GM10248 (cell line): ENCODE measurements at regions not wholly inside any gene's neighbourhood (a gene's known extent, or its start where the extent isn't known, plus 50 kb on each side); places are given as distances from the start of the nearest gene placed in this dataset.
"Not testable (repeated sequence)": the region's sequence is repeated elsewhere in the genome, so short reads cannot be mapped to it uniquely, and the experiment has no call there.

ENCODE experiments used
- CTCF ChIA-PET: fragments of 300-600 bp; sonication (Branson Sonifier 250); formaldehyde crosslinking; extraction: SDS; loops from one replicate; lab custom pipeline; 2021; ENCODE audit warnings: antibody characterized with exemption; lab: Yijun Ruan, JAX
- POLR2A ChIA-PET: fragments of 350-650 bp; sonication (Branson Sonifier 250); formaldehyde crosslinking; extraction: SDS; loops from one replicate; lab custom pipeline; 2020; ENCODE audit warnings: antibody characterized with exemption; lab: Yijun Ruan, JAX
- DNase-seq: peaks from one replicate; pipeline ENCODE4 v3.0.0; 2012; ENCODE audit errors: extremely low spot score
- TF ChIP-seq, protein P1 (sequence below): IDR thresholded peaks from 2 replicates; pipeline ENCODE4 v1.5.1; 2012; ENCODE audit warnings: mild to moderate bottlenecking, low read depth; ENCODE audit errors: extremely low read depth, missing control alignments, control extremely low read depth

GRCh38 chr7:13745530-13745929 is 243.9 kb downstream of the ETV1 start:
- no peak for DNase-seq
- CTCF ChIA-PET = no interaction called here
- POLR2A ChIA-PET = no interaction called here
- TF ChIP-seq, protein P1, sequence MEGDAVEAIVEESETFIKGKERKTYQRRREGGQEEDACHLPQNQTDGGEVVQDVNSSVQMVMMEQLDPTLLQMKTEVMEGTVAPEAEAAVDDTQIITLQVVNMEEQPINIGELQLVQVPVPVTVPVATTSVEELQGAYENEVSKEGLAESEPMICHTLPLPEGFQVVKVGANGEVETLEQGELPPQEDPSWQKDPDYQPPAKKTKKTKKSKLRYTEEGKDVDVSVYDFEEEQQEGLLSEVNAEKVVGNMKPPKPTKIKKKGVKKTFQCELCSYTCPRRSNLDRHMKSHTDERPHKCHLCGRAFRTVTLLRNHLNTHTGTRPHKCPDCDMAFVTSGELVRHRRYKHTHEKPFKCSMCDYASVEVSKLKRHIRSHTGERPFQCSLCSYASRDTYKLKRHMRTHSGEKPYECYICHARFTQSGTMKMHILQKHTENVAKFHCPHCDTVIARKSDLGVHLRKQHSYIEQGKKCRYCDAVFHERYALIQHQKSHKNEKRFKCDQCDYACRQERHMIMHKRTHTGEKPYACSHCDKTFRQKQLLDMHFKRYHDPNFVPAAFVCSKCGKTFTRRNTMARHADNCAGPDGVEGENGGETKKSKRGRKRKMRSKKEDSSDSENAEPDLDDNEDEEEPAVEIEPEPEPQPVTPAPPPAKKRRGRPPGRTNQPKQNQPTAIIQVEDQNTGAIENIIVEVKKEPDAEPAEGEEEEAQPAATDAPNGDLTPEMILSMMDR = no peak

DNA sequence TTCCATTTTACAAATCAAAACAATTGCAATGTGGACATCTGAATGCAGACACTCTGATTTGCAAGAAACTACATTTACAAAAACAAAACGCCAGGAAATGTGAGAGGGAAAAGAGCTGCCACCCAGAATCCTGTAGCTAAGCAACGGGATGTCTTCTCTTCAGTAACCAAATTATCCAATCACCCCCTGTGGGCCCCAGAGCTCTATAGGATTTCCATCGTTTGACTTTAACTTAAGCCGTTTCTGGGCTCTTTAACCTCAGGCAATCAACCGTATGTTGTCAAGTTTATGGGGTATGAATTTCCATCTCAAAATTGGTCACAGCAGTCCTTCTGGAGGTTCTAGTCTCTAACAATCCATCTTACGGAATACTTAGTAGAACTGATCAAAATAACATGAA is 240.5 kb downstream of the ETV1 start:
- DNase-seq = no peak
- CTCF ChIA-PET = no interaction called here
- POLR2A ChIA-PET = no interaction called here
- TF ChIP-seq, protein P1 = no peak

DNA sequence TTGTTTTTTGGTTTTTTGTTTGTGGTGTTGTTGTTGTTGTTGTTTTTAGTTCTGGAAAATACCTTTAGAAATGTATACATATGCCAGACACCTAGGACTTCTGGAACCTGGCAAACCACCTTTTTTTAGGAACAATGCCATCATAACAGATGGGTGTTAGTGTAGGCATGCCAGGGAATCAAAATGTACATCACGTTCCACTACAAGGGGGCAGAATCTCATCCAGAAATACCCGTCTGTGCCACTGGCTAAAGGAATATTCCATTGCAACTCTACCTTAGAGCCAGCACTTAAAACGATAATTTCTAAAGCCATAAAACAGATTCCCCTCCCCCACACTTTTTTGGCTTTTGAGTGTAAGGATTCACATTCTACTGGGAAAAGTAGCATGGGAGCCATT is 239.8 kb downstream of the ETV1 start:
- TF ChIP-seq, protein P1 = no peak
- DNase-seq = no peak
- ChIA-PET POLR2A (no interaction called here), CTCF (no interaction called here)

DNA sequence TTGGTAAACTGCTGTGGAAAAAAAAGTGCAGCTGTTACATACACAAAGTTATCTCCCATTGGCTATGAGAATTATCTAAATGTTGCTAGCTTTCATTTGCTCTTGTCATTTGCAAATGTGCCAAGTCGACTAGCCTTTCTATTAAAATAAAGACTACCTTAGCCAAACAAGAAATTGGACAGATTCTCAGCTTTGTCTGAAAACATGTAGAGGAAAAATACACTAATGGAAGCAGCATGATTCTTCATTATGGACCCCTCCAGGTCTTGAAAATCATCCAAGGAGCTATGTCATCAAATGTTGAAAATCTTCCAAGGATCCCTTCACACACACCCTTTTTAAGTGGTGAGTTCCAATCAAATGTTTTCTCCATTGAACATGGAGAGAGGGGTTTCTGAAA is 237.7 kb downstream of the ETV1 start:
- ChIA-PET CTCF (no interaction called here), POLR2A (no interaction called here)
- no peak for DNase-seq
- TF ChIP-seq, protein P1 = no peak

GRCh38 chr7:13757841-13758240 is 231.6 kb downstream of the ETV1 start:
- POLR2A ChIA-PET = no interaction called here
- no peak for DNase-seq
- CTCF ChIA-PET = interaction anchor here (1.1 kb wide), 1 partner anchor 15 kb away, joined by 3 read pairs; no protein-coding TSS in a partner anchor
- TF ChIP-seq, protein P1 = no peak

DNA sequence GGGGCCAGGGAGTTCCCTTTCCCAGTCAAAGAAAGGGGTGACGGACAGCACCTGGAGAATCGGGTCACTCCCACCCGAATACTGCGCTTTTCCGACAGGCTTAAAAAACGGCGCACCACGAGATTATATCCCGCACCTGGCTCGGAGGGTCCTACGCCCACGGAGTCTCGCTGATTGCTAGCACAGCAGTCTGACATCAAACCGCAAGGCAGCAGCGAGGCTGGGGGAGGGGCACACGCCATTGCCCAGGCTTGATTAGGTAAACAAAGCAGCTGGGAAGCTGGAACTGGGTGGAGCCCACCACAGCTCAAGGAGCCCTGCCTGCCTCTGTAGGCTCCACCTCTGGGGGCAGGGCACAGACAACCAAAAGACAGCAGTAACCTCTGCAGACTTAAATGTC is 223.6 kb downstream of the ETV1 start:
- CTCF ChIA-PET, POLR2A ChIA-PET, DNase-seq: not testable (repeated sequence)

DNA sequence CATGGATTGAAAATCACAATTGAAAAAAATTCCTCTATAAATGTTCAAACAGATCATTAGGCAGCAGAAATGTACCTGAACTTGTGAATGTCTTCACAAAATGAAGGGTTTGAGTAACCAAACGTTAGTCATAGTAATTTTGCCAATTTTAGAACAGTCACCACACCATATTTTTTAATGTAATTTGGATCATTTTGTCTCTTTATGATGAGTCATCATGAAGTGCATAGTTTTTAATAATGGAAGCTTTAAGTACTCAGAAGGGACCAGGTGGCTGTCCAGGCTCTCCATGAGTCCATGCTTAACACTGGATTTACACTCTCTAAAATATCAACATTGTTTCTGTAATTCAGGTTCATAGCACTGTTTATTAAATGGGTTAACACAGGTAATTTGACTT is 219.2 kb downstream of the ETV1 start:
- CTCF ChIA-PET = no interaction called here
- TF ChIP-seq, protein P1 = no peak
- no peak for DNase-seq
- POLR2A ChIA-PET = no interaction called here
